ENCODE measurements at regions not wholly inside any gene's neighbourhood (a gene's known extent, or its start where the extent isn't known, plus 50 kb on each side); places are given as distances from the start of the nearest gene placed in this dataset.

- H3K27ac ChIP-seq (ENCODE audit: low read length) = no peak overlapping the region
- H3K36me3 ChIP-seq (ENCODE audit: control insufficient read depth, insufficient read depth, low read length) = no peaks in the 10 kb centered on the region
- DNase-seq = no peak
- H3K4me3 ChIP-seq (ENCODE audit: low read length) = no peak overlapping the region
- WGBS (ENCODE audit: insufficient coverage) = 75% methylated on average over 5 of the region's 8 CpGs
- H3K27me3 ChIP-seq (ENCODE audit: control insufficient read depth, insufficient read depth, low read length) = peaks cover 4% of the 10 kb centered on the region
- no peaks in the 10 kb centered on the region for H3K4me1 ChIP-seq (ENCODE audit: control insufficient read depth, insufficient read depth, low read length)
- no peaks in the 10 kb centered on the region for H3K9me3 ChIP-seq (replicated peaks; ENCODE audit: control insufficient read depth, low read depth, low read length)
Observed at GRCh38 chr6:2542101-2542857, 208.4 kb downstream of the MYLK4 start.

GRCh38 chr6:2536451-2536850, 214.3 kb downstream of the MYLK4 start:
- Histone ChIP-seq H3K4me1 (ENCODE audit: control insufficient read depth, insufficient read depth, low read length) (no peaks in the 10 kb centered on the region), H3K9me3 (replicated peaks; ENCODE audit: control insufficient read depth, low read depth, low read length) (peaks cover 4% of the 10 kb centered on the region), H3K4me3 (ENCODE audit: low read length) (no peak overlapping the region), H3K36me3 (ENCODE audit: control insufficient read depth, insufficient read depth, low read length) (no peaks in the 10 kb centered on the region), H3K27ac (ENCODE audit: low read length) (no peak overlapping the region), H3K27me3 (ENCODE audit: control insufficient read depth, insufficient read depth, low read length) (no peaks in the 10 kb centered on the region)
- no peak for DNase-seq
- WGBS (ENCODE audit: insufficient coverage) = 94% methylated on average over 6 of the region's 6 CpGs

GRCh38 chr6:2535506-2535905, 215.2 kb downstream of the MYLK4 start:
- Histone ChIP-seq H3K4me1 (ENCODE audit: control insufficient read depth, insufficient read depth, low read length) (no peaks in the 10 kb centered on the region), H3K9me3 (replicated peaks; ENCODE audit: control insufficient read depth, low read depth, low read length) (peaks cover 4% of the 10 kb centered on the region), H3K4me3 (ENCODE audit: low read length) (no peak overlapping the region), H3K36me3 (ENCODE audit: control insufficient read depth, insufficient read depth, low read length) (no peaks in the 10 kb centered on the region), H3K27me3 (ENCODE audit: control insufficient read depth, insufficient read depth, low read length) (no peaks in the 10 kb centered on the region), H3K27ac (ENCODE audit: low read length) (no peak overlapping the region)
- no peak for DNase-seq
- 88% methylated on average over 3 of the region's 8 CpGs for WGBS (ENCODE audit: insufficient coverage)

- 100% methylated on average over 1 of the region's 5 CpGs for WGBS (ENCODE audit: insufficient coverage)
- Histone ChIP-seq H3K9me3 (replicated peaks; ENCODE audit: control insufficient read depth, low read depth, low read length) (peaks cover 4% of the 10 kb centered on the region), H3K36me3 (ENCODE audit: control insufficient read depth, insufficient read depth, low read length) (no peaks in the 10 kb centered on the region), H3K4me3 (ENCODE audit: low read length) (no peak overlapping the region), H3K27me3 (ENCODE audit: control insufficient read depth, insufficient read depth, low read length) (no peaks in the 10 kb centered on the region), H3K27ac (ENCODE audit: low read length) (no peak overlapping the region), H3K4me1 (ENCODE audit: control insufficient read depth, insufficient read depth, low read length) (no peaks in the 10 kb centered on the region)
- no peak for DNase-seq
Observed at GRCh38 chr6:2534406-2535042, 216.2 kb downstream of the MYLK4 start.

GRCh38 chr6:2531426-2532215, 219.1 kb downstream of the MYLK4 start:
- no peak overlapping the region for H3K27ac ChIP-seq (ENCODE audit: low read length)
- H3K9me3 ChIP-seq (replicated peaks; ENCODE audit: control insufficient read depth, low read depth, low read length) = peaks cover 4% of the 10 kb centered on the region
- H3K27me3 ChIP-seq (ENCODE audit: control insufficient read depth, insufficient read depth, low read length) = no peaks in the 10 kb centered on the region
- H3K4me3 ChIP-seq (ENCODE audit: low read length) = no peak overlapping the region
- DNase-seq = no peak
- H3K4me1 ChIP-seq (ENCODE audit: control insufficient read depth, insufficient read depth, low read length) = no peaks in the 10 kb centered on the region
- H3K36me3 ChIP-seq (ENCODE audit: control insufficient read depth, insufficient read depth, low read length) = no peaks in the 10 kb centered on the region
- WGBS (ENCODE audit: insufficient coverage) = 89% methylated on average over 4 of the region's 6 CpGs

- Histone ChIP-seq H3K36me3 (ENCODE audit: control insufficient read depth, insufficient read depth, low read length) (no peaks in the 10 kb centered on the region), H3K4me1 (ENCODE audit: control insufficient read depth, insufficient read depth, low read length) (no peaks in the 10 kb centered on the region), H3K4me3 (ENCODE audit: low read length) (no peak overlapping the region), H3K27ac (ENCODE audit: low read length) (no peak overlapping the region), H3K9me3 (replicated peaks; ENCODE audit: control insufficient read depth, low read depth, low read length) (peaks cover 5% of the 10 kb centered on the region), H3K27me3 (ENCODE audit: control insufficient read depth, insufficient read depth, low read length) (no peaks in the 10 kb centered on the region)
- DNase-seq = no peak
- WGBS (ENCODE audit: insufficient coverage) = 75% methylated on average over 6 of the region's 7 CpGs
Observed at GRCh38 chr6:2529211-2529719, 221.5 kb downstream of the MYLK4 start.

GRCh38 chr6:2528156-2528555, 222.6 kb downstream of the MYLK4 start:
- H3K36me3 ChIP-seq (ENCODE audit: control insufficient read depth, insufficient read depth, low read length) = no peaks in the 10 kb centered on the region
- 93% methylated on average over 2 of the region's 4 CpGs for WGBS (ENCODE audit: insufficient coverage)
- no peak overlapping the region for H3K4me3 ChIP-seq (ENCODE audit: low read length)
- H3K27me3 ChIP-seq (ENCODE audit: control insufficient read depth, insufficient read depth, low read length) = no peaks in the 10 kb centered on the region
- DNase-seq = no peak
- H3K4me1 ChIP-seq (ENCODE audit: control insufficient read depth, insufficient read depth, low read length) = no peaks in the 10 kb centered on the region
- peaks cover 8% of the 10 kb centered on the region for H3K9me3 ChIP-seq (replicated peaks; ENCODE audit: control insufficient read depth, low read depth, low read length)
- no peak overlapping the region for H3K27ac ChIP-seq (ENCODE audit: low read length)

GRCh38 chr6:2526766-2527165, 224.0 kb downstream of the MYLK4 start:
- Histone ChIP-seq H3K27ac (ENCODE audit: low read length) (no peak overlapping the region), H3K4me3 (ENCODE audit: low read length) (no peak overlapping the region), H3K36me3 (ENCODE audit: control insufficient read depth, insufficient read depth, low read length) (no peaks in the 10 kb centered on the region), H3K4me1 (ENCODE audit: control insufficient read depth, insufficient read depth, low read length) (no peaks in the 10 kb centered on the region), H3K9me3 (replicated peaks; ENCODE audit: control insufficient read depth, low read depth, low read length) (peaks cover 4% of the 10 kb centered on the region), H3K27me3 (ENCODE audit: control insufficient read depth, insufficient read depth, low read length) (no peaks in the 10 kb centered on the region)
- DNase-seq = no peak
- no CpG with 5 or more reads among the region's 3 CpGs for WGBS (ENCODE audit: insufficient coverage)

- peaks cover 8% of the 10 kb centered on the region for H3K9me3 ChIP-seq (replicated peaks; ENCODE audit: control insufficient read depth, low read depth, low read length)
- no peak for DNase-seq
- no peaks in the 10 kb centered on the region for H3K36me3 ChIP-seq (ENCODE audit: control insufficient read depth, insufficient read depth, low read length)
- no peak overlapping the region for H3K27ac ChIP-seq (ENCODE audit: low read length)
- no peaks in the 10 kb centered on the region for H3K4me1 ChIP-seq (ENCODE audit: control insufficient read depth, insufficient read depth, low read length)
- no peak overlapping the region for H3K4me3 ChIP-seq (ENCODE audit: low read length)
- H3K27me3 ChIP-seq (ENCODE audit: control insufficient read depth, insufficient read depth, low read length) = no peaks in the 10 kb centered on the region
Observed at GRCh38 chr6:2524090-2524489, 226.6 kb downstream of the MYLK4 start.

- Histone ChIP-seq H3K27ac (ENCODE audit: low read length) (no peak overlapping the region), H3K9me3 (replicated peaks; ENCODE audit: control insufficient read depth, low read depth, low read length) (peaks cover 8% of the 10 kb centered on the region), H3K4me1 (ENCODE audit: control insufficient read depth, insufficient read depth, low read length) (no peaks in the 10 kb centered on the region), H3K36me3 (ENCODE audit: control insufficient read depth, insufficient read depth, low read length) (no peaks in the 10 kb centered on the region), H3K4me3 (ENCODE audit: low read length) (no peak overlapping the region), H3K27me3 (ENCODE audit: control insufficient read depth, insufficient read depth, low read length) (no peaks in the 10 kb centered on the region)
- WGBS (ENCODE audit: insufficient coverage) = 60% methylated on average over 2 of the region's 3 CpGs
- no peak for DNase-seq
Observed at GRCh38 chr6:2523061-2523460, 227.7 kb downstream of the MYLK4 start.
